ENCODE measurements at regions not wholly inside any gene's neighbourhood (a gene's known extent, or its start where the extent isn't known, plus 50 kb on each side); places are given as distances from the start of the nearest gene placed in this dataset.

GRCh38 chr6:93827728-93828127 lies 408.4 kb upstream of the EPHA7 start:
- DNase-seq (no peak), ATAC-seq (ENCODE audit: insufficient read depth, low FRiP score) (no peak)
- WGBS, 2 donors = 91 to 92% methylated on average over 1 of the region's 1 CpG
- Histone ChIP-seq H3K27me3 (ENCODE audit: control insufficient read depth in 3 of 3, insufficient read depth in 3 of 3, low read length in 2 of 3) (no peaks in the 10 kb centered on the region), H3K4me1 (ENCODE audit: control insufficient read depth in 5 of 5, insufficient read depth in 5 of 5, low read length in 5 of 5) (no peaks in the 10 kb centered on the region), H3K27ac (ENCODE audit: low read depth in 1 of 2, low read length in 1 of 2) (no peak overlapping the region), H3K9ac (ENCODE audit: insufficient read depth in 1 of 2, low read length in 2 of 2) (no peak overlapping the region), H3K4me3 (no peak overlapping the region), H3K9me3 (ENCODE audit: control insufficient read depth in 4 of 4, insufficient read depth in 3 of 4, low read length in 3 of 4) (no peaks in the 10 kb centered on the region), H3K36me3 (ENCODE audit: control insufficient read depth in 4 of 4, insufficient read depth in 4 of 4, low read length in 4 of 4) (no peaks in the 10 kb centered on the region)
- no peak for TF ChIP-seq CTCF (IDR thresholded peaks at IDR 0.05; ENCODE audit: control extremely low read depth, extremely low read depth)

- Histone ChIP-seq H3K27ac (ENCODE audit: low read depth in 1 of 2, low read length in 1 of 2) (no peak overlapping the region), H3K36me3 (ENCODE audit: control insufficient read depth in 4 of 4, insufficient read depth in 4 of 4, low read length in 4 of 4) (no peaks in the 10 kb centered on the region), H3K9me3 (ENCODE audit: control insufficient read depth in 4 of 4, insufficient read depth in 3 of 4, low read length in 3 of 4) (no peaks in the 10 kb centered on the region), H3K4me3 (no peak overlapping the region), H3K9ac (ENCODE audit: insufficient read depth in 1 of 2, low read length in 2 of 2) (no peak overlapping the region), H3K4me1 (ENCODE audit: control insufficient read depth in 5 of 5, insufficient read depth in 5 of 5, low read length in 5 of 5) (no peaks in the 10 kb centered on the region), H3K27me3 (ENCODE audit: control insufficient read depth in 3 of 3, insufficient read depth in 3 of 3, low read length in 2 of 3) (no peaks in the 10 kb centered on the region)
- ATAC-seq (ENCODE audit: insufficient read depth, low FRiP score) = no peak
- no peak for DNase-seq
- no peak for TF ChIP-seq CTCF (IDR thresholded peaks at IDR 0.05; ENCODE audit: control extremely low read depth, extremely low read depth)
Observed at GRCh38 chr6:93825950-93826349, 406.6 kb upstream of the EPHA7 start.

- H3K27me3 ChIP-seq (ENCODE audit: control insufficient read depth in 3 of 3, insufficient read depth in 3 of 3, low read length in 2 of 3) = no peaks in the 10 kb centered on the region
- TF ChIP-seq CTCF (IDR thresholded peaks at IDR 0.05; ENCODE audit: control extremely low read depth, extremely low read depth) = no peak
- DNase-seq (no peak), ATAC-seq (ENCODE audit: insufficient read depth, low FRiP score) (no peak)
- no peaks in the 10 kb centered on the region for H3K9me3 ChIP-seq (ENCODE audit: control insufficient read depth in 4 of 4, insufficient read depth in 3 of 4, low read length in 3 of 4)
- H3K4me3 ChIP-seq = no peak overlapping the region
- no peaks in the 10 kb centered on the region for H3K36me3 ChIP-seq (ENCODE audit: control insufficient read depth in 4 of 4, insufficient read depth in 4 of 4, low read length in 4 of 4)
- no peak overlapping the region for H3K9ac ChIP-seq (ENCODE audit: insufficient read depth in 1 of 2, low read length in 2 of 2)
- WGBS, 2 donors = 92 to 97% methylated on average over 4 of the region's 4 CpGs
- peaks cover 0 to 2% (median 0%) of the 10 kb centered on the region in 5 donors for H3K4me1 ChIP-seq (ENCODE audit: control insufficient read depth in 5 of 5, insufficient read depth in 5 of 5, low read length in 5 of 5)
- H3K27ac ChIP-seq (ENCODE audit: low read depth in 1 of 2, low read length in 1 of 2) = no peak overlapping the region
Observed at GRCh38 chr6:93823489-93823888, 404.1 kb upstream of the EPHA7 start.
